Tibial nerve (tissue), 4 donors: ENCODE measurements at regions not wholly inside any gene's neighbourhood (a gene's known extent, or its start where the extent isn't known, plus 50 kb on each side); places are given as distances from the start of the nearest gene placed in this dataset.

Experiments
- EP300 ChIP-seq, 2 donors: sonication (generic); formaldehyde crosslinking; IDR thresholded peaks; one replicate each; pipeline ENCODE4 v1.6.1; 2017; ENCODE audit warnings: antibody characterized with exemption in 2 of 2, mild to moderate bottlenecking in 1 of 2
- POLR2A ChIP-seq, 2 donors: fragments of 450-650 bp; IDR thresholded peaks; one replicate each; pipeline ENCODE4 v1.6.1; 2017; ENCODE audit warnings: antibody characterized with exemption in 2 of 2, mild to moderate bottlenecking in 2 of 2, moderate library complexity in 2 of 2
- TF ChIP-seq, protein P1 (sequence below), 5 experiments: fragments of 200-600 bp in 3 of 5; fragments of 450-650 bp in 2 of 5; sonication (generic) in 3 of 5; IDR thresholded peaks; one replicate each; pipeline ENCODE4 v1.5.1; 2016 to 2019; ENCODE audit warnings: antibody characterized with exemption in 5 of 5, mild to moderate bottlenecking in 3 of 5, moderate library complexity in 2 of 5

DNA sequence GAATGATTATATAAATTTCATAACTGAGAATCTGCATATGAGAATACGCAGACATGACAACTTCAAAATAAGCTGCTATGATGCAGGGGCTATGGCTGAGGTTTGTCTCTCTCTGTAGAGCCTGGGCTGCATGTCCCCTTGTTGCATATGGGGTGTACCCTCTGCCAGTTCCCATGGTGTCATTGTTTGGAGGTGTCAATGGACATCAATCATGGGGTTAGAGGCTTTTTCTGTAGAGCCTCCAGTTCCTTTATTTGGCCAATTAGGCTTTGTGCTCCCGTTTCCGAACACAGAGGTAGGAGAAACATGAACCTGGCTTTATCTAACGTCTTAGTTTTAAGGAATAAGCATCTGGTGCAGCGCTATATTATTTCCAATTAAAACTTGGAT lies 77.3 kb upstream of the RARB start:
- TF ChIP-seq, protein P1, sequence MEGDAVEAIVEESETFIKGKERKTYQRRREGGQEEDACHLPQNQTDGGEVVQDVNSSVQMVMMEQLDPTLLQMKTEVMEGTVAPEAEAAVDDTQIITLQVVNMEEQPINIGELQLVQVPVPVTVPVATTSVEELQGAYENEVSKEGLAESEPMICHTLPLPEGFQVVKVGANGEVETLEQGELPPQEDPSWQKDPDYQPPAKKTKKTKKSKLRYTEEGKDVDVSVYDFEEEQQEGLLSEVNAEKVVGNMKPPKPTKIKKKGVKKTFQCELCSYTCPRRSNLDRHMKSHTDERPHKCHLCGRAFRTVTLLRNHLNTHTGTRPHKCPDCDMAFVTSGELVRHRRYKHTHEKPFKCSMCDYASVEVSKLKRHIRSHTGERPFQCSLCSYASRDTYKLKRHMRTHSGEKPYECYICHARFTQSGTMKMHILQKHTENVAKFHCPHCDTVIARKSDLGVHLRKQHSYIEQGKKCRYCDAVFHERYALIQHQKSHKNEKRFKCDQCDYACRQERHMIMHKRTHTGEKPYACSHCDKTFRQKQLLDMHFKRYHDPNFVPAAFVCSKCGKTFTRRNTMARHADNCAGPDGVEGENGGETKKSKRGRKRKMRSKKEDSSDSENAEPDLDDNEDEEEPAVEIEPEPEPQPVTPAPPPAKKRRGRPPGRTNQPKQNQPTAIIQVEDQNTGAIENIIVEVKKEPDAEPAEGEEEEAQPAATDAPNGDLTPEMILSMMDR (IDR thresholded peaks at IDR 0.05), result no peak
- TF ChIP-seq POLR2A (IDR thresholded peaks at IDR 0.05), result no peak
- no peak for TF ChIP-seq EP300 (IDR thresholded peaks at IDR 0.05)
